HepG2 (cell line): ENCODE measurements at regions not wholly inside any gene's neighbourhood (a gene's known extent, or its start where the extent isn't known, plus 50 kb on each side); places are given as distances from the start of the nearest gene placed in this dataset.

ENCODE experiments used
- ARNT2 ChIP-seq: sonication (generic); formaldehyde crosslinking; IDR thresholded peaks from 2 replicates; pipeline ENCODE4 v1.8.0; 2022; ENCODE audit warnings: mild to moderate bottlenecking, low read depth, missing genetic modification reagents, moderate library complexity
- IKZF4 ChIP-seq: sonication (generic); formaldehyde crosslinking; IDR thresholded peaks from 2 replicates; pipeline ENCODE4 v1.5.1; 2020; ENCODE audit warnings: borderline replicate concordance, mild to moderate bottlenecking, low read depth, missing genetic modification reagents; ENCODE audit errors: not compliant biosample characterization
- MTA3 ChIP-seq: sonication (generic); formaldehyde crosslinking; IDR thresholded peaks from 2 replicates; pipeline ENCODE4 v1.4.0; 2020; ENCODE audit warnings: missing genetic modification reagents
- MYC ChIP-seq: sonication (generic); formaldehyde crosslinking; IDR thresholded peaks from 2 replicates; pipeline ENCODE4 v1.9.0; 2021; ENCODE audit warnings: missing genetic modification reagents, borderline replicate concordance
- NFKB2 ChIP-seq: sonication (generic); formaldehyde crosslinking; IDR thresholded peaks from 2 replicates; pipeline ENCODE4 v1.4.0; 2020; ENCODE audit warnings: missing genetic modification reagents, borderline replicate concordance
- PAWR ChIP-seq: sonication (generic); formaldehyde crosslinking; IDR thresholded peaks from 2 replicates; pipeline ENCODE4 v1.4.0; 2020; ENCODE audit warnings: missing genetic modification reagents, mild to moderate bottlenecking, borderline replicate concordance
- SPEN ChIP-seq: sonication (generic); formaldehyde crosslinking; IDR thresholded peaks from 2 replicates; pipeline ENCODE4 v1.5.1; 2020; ENCODE audit warnings: low read depth, mild to moderate bottlenecking, missing genetic modification reagents
- YEATS4 ChIP-seq: sonication (generic); formaldehyde crosslinking; IDR thresholded peaks from 2 replicates; pipeline ENCODE4 v1.4.0; 2020; ENCODE audit warnings: missing genetic modification reagents, borderline replicate concordance
- ZBTB2 ChIP-seq: sonication (generic); formaldehyde crosslinking; IDR thresholded peaks from 2 replicates; pipeline ENCODE4 v1.8.0; 2022; ENCODE audit warnings: low read depth, missing genetic modification reagents
- ZFP91 ChIP-seq: sonication (generic); formaldehyde crosslinking; IDR thresholded peaks from 2 replicates; pipeline ENCODE4 v1.9.0; 2022; ENCODE audit warnings: missing genetic modification reagents, mild to moderate bottlenecking, borderline replicate concordance
- ZNF256 ChIP-seq: sonication (generic); formaldehyde crosslinking; conservative IDR thresholded peaks from 2 replicates; pipeline ENCODE4 v1.4.0; 2020; ENCODE audit warnings: missing genetic modification reagents
- ZNF407 ChIP-seq: sonication (generic); formaldehyde crosslinking; IDR thresholded peaks from one replicate; pipeline ENCODE4 v1.5.1; 2020; ENCODE audit warnings: mild to moderate bottlenecking, missing genetic modification reagents; ENCODE audit errors: not compliant biosample characterization
- ZNF430 ChIP-seq: sonication (generic); formaldehyde crosslinking; IDR thresholded peaks from 2 replicates; pipeline ENCODE4 v1.9.0; 2021; ENCODE audit warnings: mild to moderate bottlenecking, missing genetic modification reagents
- ZNF512B ChIP-seq: sonication (generic); formaldehyde crosslinking; IDR thresholded peaks from 2 replicates; pipeline ENCODE4 v1.5.1; 2020; ENCODE audit warnings: missing genetic modification reagents, mild to moderate bottlenecking, borderline replicate concordance

- TF ChIP-seq ZNF407 (CRISPR knock-in tag), result no peak
- TF ChIP-seq ZNF512B, result no peak
- TF ChIP-seq IKZF4, result no peak
- no peak for TF ChIP-seq ZBTB2
- no peak for TF ChIP-seq PAWR
- TF ChIP-seq ARNT2 (CRISPR knock-in tag), result no peak
- TF ChIP-seq ZNF256 (CRISPR knock-in tag), result no peak
- TF ChIP-seq MYC (CRISPR knock-in tag), result peak; percentile 52; the same call in 1 of the 2 replicates
- TF ChIP-seq NFKB2 (CRISPR knock-in tag), result no peak
- TF ChIP-seq YEATS4 (CRISPR knock-in tag), result no peak
- TF ChIP-seq ZFP91 (CRISPR knock-in tag), result peak; percentile 54; the same call in 1 of the 2 replicates
- TF ChIP-seq SPEN (CRISPR knock-in tag), result 0 out of 2 replicates have a peak, but pooled peaks have one; percentile 40
- TF ChIP-seq ZNF430 (CRISPR knock-in tag), result no peak
- no peak for TF ChIP-seq MTA3 (CRISPR knock-in tag)
These were observed 95.7 kb downstream of the CPN2 start (continued) for GRCh38 chr3:194255252-194256039.
